NB4 (cell line): ENCODE measurements at regions not wholly inside any gene's neighbourhood (a gene's known extent, or its start where the extent isn't known, plus 50 kb on each side); places are given as distances from the start of the nearest gene placed in this dataset.

Experiments used
- MYC ChIP-seq: IDR thresholded peaks from 2 replicates; pipeline ENCODE4 v1.6.1; 2011; ENCODE audit warnings: low read depth, low read length
- POLR2A ChIP-seq: IDR thresholded peaks from 2 replicates; pipeline ENCODE4 v1.6.1; 2011; ENCODE audit warnings: mild to moderate bottlenecking; ENCODE audit not compliant: insufficient read length; ENCODE audit errors: extremely low read depth
- TF ChIP-seq, protein P1 (sequence below): IDR thresholded peaks from one replicate; pipeline ENCODE4 v1.5.1; 2012; ENCODE audit warnings: low read depth, low read length
- TF ChIP-seq, protein P2 (sequence below): IDR thresholded peaks from 2 replicates; pipeline ENCODE4 v1.6.1; 2011; ENCODE audit warnings: low read depth, low read length

DNA sequence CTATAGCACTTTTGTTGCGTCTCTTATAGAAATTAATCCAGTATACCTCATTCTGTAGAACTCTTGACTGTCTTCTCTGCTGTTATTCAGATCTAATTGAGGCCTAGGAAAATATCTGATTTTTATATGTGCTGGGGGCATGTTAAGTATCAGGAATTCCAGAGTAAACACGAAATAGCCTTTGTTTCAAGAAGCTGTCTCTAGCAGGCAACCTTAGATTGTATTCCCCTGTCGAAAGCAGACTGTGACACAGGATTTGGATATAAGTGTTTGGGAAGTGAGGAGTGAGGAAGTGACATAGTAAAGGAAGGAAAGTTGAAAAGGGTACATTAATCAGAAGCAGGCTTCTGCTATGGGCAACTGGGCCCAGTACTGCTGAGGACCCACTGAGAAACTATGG, 72.1 kb upstream of the RASA1 start:
- TF ChIP-seq POLR2A: no peak
- TF ChIP-seq, protein P1, sequence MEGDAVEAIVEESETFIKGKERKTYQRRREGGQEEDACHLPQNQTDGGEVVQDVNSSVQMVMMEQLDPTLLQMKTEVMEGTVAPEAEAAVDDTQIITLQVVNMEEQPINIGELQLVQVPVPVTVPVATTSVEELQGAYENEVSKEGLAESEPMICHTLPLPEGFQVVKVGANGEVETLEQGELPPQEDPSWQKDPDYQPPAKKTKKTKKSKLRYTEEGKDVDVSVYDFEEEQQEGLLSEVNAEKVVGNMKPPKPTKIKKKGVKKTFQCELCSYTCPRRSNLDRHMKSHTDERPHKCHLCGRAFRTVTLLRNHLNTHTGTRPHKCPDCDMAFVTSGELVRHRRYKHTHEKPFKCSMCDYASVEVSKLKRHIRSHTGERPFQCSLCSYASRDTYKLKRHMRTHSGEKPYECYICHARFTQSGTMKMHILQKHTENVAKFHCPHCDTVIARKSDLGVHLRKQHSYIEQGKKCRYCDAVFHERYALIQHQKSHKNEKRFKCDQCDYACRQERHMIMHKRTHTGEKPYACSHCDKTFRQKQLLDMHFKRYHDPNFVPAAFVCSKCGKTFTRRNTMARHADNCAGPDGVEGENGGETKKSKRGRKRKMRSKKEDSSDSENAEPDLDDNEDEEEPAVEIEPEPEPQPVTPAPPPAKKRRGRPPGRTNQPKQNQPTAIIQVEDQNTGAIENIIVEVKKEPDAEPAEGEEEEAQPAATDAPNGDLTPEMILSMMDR: no peak
- TF ChIP-seq MYC: no peak
- TF ChIP-seq, protein P2, sequence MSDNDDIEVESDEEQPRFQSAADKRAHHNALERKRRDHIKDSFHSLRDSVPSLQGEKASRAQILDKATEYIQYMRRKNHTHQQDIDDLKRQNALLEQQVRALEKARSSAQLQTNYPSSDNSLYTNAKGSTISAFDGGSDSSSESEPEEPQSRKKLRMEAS: no peak
